T-helper 2 cell treated with Interferon-gamma antibody and Interleukin-4, amounts not matched to agents 5 μg/mL and 100 μg/mL, for 36 hours (primary cell): ENCODE measurements at regions not wholly inside any gene's neighbourhood (a gene's known extent, or its start where the extent isn't known, plus 50 kb on each side); places are given as distances from the start of the nearest gene placed in this dataset.
A peak's percentile ranks its signal among the peaks of the same experiment; 100 is the strongest.

Source experiments
- DNase-seq: peaks from one replicate; pipeline ENCODE4 v3.0.0; 2021; ENCODE audit warnings: low spot score
- H3K27ac Mint-ChIP-seq: one replicate; pipeline ENCODE4 v1.8.0; 2021; ENCODE audit warnings: mild to moderate bottlenecking, mixed read lengths
- H3K27me3 Mint-ChIP-seq: one replicate; pipeline ENCODE4 v1.8.0; 2021; ENCODE audit warnings: low read depth, mixed read lengths
- H3K36me3 Mint-ChIP-seq: one replicate; pipeline ENCODE4 v1.8.0; 2021; ENCODE audit warnings: low read depth, mixed read lengths
- H3K4me1 Mint-ChIP-seq: one replicate; pipeline ENCODE4 v1.8.0; 2021; ENCODE audit warnings: low read depth, mixed read lengths
- H3K4me3 Mint-ChIP-seq: one replicate; pipeline ENCODE4 v1.8.0; 2022; ENCODE audit warnings: mild to moderate bottlenecking, moderate library complexity, mixed read lengths
- H3K9me3 Mint-ChIP-seq: one replicate; pipeline ENCODE4 v1.8.0; 2021; ENCODE audit warnings: mixed read lengths

DNA sequence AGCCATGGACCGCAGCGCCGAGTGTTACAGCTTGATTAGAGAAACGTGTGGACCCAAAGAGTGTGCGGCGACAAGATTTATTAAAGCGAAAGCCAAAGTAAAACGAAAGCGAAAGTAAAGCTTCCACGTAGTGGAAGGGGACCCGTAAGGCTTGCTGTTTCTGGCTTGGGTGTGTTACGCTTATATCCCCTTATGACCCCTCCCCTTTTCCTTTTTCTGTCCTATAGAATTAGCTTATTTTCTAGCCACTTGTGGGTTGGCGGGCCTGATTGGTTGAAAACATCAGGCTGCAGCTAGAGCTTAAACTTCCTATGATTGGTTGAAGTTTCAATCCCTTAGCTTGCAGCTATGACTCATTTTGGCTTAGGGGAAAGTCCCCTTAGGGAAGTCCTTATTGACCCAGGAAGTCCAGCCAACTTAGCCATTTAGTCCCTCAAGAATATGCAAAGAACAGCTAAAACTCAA, 969.7 kb downstream of the DCDC2C start:
- Mint-ChIP-seq H3K27me3 (no peaks in the 10 kb centered on the region), H3K4me1 (no peaks in the 10 kb centered on the region), H3K9me3 (peaks cover 18% of the 10 kb centered on the region), H3K27ac (no peak overlapping the region), H3K36me3 (no peaks in the 10 kb centered on the region), H3K4me3 (peak overlapping the region; percentile 24)
- DNase-seq, result no peak

DNA sequence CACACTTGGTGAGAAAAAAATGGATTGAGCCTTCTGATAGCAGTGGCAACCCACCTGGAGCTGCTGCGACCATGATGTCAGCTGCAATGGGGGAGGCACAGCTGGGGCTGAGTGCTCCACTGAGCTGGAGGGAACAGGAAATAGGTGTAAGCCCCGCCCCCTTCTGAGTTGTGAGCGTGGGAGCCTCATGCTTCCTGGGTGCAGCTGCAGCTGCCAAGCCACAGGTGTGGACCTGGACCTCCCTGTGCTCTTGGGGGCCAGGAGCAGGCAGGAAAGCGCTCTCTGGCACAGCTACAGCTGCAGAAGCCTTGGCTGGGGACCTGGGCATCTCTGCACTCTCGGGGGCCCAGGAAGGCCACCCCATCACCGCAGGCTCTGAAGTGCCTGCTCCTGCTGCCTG, 970.6 kb downstream of the DCDC2C start:
- no peak for DNase-seq
- Mint-ChIP-seq H3K36me3 (no peaks in the 10 kb centered on the region), H3K27ac (no peak overlapping the region), H3K9me3 (peaks cover 20% of the 10 kb centered on the region), H3K27me3 (no peaks in the 10 kb centered on the region), H3K4me1 (no peaks in the 10 kb centered on the region), H3K4me3 (no peak overlapping the region)

DNA sequence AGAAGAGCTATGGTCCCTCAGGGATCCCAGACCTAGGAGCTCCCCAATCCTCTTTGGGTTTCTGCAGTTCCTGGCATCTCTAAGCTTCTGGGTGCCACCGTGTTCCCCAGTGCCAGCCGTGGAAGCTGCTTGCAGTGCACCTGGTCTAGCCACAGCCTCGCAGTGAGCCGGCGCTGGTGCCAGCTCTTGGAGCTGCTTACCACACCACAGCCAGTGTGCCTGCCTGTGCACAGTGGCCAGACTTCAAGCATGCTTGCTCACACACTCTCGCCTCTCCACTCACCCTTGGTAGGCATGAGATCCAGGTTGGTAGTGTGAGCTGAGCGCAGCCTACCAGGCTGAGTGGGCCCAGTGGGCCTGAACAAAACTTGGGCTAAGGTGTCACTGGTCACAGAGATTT, 971.9 kb downstream of the DCDC2C start:
- H3K27ac Mint-ChIP-seq, result no peak overlapping the region
- no peak overlapping the region for H3K4me3 Mint-ChIP-seq
- H3K36me3 Mint-ChIP-seq, result no peaks in the 10 kb centered on the region
- peaks cover 24% of the 10 kb centered on the region for H3K9me3 Mint-ChIP-seq
- DNase-seq, result no peak
- H3K4me1 Mint-ChIP-seq, result no peaks in the 10 kb centered on the region
- H3K27me3 Mint-ChIP-seq, result no peaks in the 10 kb centered on the region

DNA sequence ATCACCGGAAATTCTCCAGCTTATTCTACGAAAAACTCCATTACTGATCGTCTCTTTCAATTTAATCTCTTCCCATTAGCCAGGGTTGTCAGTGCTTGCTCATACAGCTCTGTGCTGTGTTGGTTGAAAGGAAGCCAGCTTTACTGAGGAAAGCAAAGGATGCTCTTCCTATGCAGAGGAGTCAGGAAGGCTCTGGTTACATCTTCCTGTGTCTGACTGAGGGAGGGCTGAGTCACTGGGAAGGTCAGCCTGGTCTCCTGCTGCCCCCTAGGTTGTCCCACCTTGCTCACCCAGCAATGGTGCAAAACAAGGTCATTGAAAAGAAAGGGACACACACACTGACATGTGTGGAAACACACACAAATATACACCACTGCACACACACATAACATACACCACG, 975.6 kb downstream of the DCDC2C start:
- H3K4me3 Mint-ChIP-seq, result no peak overlapping the region
- H3K27ac Mint-ChIP-seq, result no peak overlapping the region
- no peaks in the 10 kb centered on the region for H3K27me3 Mint-ChIP-seq
- no peak for DNase-seq
- H3K36me3 Mint-ChIP-seq, result no peaks in the 10 kb centered on the region
- H3K4me1 Mint-ChIP-seq, result no peaks in the 10 kb centered on the region
- H3K9me3 Mint-ChIP-seq, result peaks cover 13% of the 10 kb centered on the region

DNA sequence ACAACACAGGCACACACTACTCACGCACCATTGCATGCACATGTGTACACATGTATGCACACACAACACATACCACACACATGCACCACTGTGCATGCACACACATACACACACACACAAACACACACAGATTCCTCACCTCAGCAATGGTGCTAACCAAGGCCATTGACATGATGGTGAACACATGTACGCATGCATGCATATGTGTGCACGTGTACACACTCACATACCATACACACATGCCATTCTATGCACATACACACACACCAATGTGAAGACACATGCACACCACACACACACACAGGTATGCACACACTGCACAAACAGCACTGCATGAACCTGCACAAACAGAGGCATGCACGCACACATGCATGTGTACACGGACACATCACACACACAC, 976.0 kb downstream of the DCDC2C start:
- Mint-ChIP-seq H3K27ac (no peak overlapping the region), H3K36me3 (no peaks in the 10 kb centered on the region), H3K4me1 (no peaks in the 10 kb centered on the region), H3K4me3 (no peak overlapping the region), H3K27me3 (no peaks in the 10 kb centered on the region), H3K9me3 (peaks cover 15% of the 10 kb centered on the region)
- no peak for DNase-seq

DNA sequence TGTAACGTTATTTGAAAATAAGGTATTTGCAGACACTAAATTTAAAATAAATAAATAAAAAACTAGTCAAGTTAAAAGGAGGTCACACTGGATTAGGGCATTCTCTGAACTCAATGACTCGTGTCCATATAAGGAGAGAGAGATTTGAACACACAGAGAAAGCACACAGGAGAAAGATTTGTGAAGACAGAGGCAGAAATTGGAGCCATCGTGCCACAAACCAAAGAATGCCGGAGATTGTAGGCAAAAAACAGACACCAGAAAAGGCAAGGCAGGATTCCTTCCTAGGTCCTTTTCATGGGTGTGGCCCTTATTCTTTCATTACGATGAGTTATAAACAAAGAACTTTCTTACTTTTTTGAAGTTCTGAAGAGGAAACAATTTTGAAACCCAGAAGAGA, 981.5 kb downstream of the DCDC2C start:
- Mint-ChIP-seq H3K4me3 (no peak overlapping the region), H3K4me1 (no peaks in the 10 kb centered on the region), H3K36me3 (no peaks in the 10 kb centered on the region), H3K9me3 (peaks cover 18% of the 10 kb centered on the region), H3K27ac (no peak overlapping the region), H3K27me3 (no peaks in the 10 kb centered on the region)
- no peak for DNase-seq

DNA sequence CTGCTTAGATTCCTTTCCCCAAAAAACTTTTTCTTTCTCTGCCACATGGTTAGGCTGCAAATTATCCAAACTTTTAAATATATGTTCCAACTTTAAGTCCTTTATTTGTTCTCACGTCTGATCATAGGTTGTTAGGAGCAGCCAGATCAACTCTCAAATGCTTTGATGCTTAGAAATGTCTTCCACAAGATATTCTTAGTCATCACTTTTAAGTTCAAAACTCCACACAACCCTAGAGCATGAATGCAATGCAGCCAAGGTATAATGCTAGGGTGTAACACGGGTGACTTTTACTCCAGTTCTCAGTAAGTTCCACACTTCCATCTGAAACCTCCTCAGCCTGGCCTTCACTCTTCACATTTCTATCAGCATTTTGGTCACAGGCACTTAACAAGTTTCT, 987.5 kb downstream of the DCDC2C start:
- no peak overlapping the region for H3K27ac Mint-ChIP-seq
- no peaks in the 10 kb centered on the region for H3K4me1 Mint-ChIP-seq
- peaks cover 29% of the 10 kb centered on the region for H3K9me3 Mint-ChIP-seq
- no peak for DNase-seq
- H3K4me3 Mint-ChIP-seq, result no peak overlapping the region
- H3K27me3 Mint-ChIP-seq, result no peaks in the 10 kb centered on the region
- H3K36me3 Mint-ChIP-seq, result no peaks in the 10 kb centered on the region

DNA sequence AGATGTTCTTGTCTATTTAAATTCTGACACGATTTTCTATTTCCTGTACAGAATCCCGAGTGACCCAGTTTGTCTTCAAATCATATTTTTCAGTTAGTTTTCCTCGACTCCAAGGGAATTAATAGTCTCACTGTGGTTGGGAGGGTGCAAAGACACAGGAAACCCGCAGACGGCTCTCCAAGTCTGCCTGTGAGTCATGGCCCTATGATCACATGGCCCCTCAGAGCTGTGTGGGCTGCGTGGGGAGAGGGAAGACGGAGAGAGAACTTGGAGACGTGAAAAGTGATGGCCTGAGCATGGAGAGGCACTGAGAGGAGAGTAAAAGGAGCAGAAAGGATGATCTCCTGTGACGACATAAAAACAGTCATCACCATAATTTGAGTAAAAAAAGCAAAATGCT, 989.9 kb downstream of the DCDC2C start:
- Mint-ChIP-seq H3K4me3 (no peak overlapping the region), H3K36me3 (no peaks in the 10 kb centered on the region), H3K4me1 (no peaks in the 10 kb centered on the region), H3K27ac (no peak overlapping the region), H3K27me3 (no peaks in the 10 kb centered on the region), H3K9me3 (peaks cover 21% of the 10 kb centered on the region)
- no peak for DNase-seq

DNA sequence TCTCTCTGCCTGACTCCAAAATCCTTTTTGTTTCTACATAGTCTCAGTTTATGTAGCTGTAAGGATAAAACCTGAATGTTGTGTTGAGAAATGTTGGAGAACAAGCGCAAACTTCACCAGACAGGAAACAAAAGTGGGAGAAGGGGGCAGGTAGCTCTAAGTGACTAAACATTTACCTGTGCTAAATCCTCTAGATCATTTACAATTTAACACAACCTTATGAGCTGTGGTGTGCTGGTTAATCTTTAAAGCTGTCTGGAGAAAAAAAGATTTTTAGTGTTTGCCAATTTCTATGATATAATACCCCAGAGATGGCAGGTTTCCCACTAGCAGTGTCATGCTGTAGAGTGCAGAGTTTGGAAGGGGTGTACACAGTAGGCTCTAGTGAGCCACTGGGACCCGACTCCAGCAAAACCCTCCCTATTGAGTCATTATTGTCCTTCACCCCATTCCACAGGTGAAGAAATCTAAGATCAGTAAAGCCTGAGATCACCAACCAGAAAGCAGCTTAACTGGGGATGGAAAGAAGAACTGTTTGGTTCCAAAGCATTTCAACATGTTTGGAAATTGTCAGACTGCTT, 992.0 kb downstream of the DCDC2C start:
- H3K4me3 Mint-ChIP-seq, result no peak overlapping the region
- no peaks in the 10 kb centered on the region for H3K27me3 Mint-ChIP-seq
- DNase-seq, result no peak
- no peak overlapping the region for H3K27ac Mint-ChIP-seq
- H3K36me3 Mint-ChIP-seq, result no peaks in the 10 kb centered on the region
- peaks cover 27% of the 10 kb centered on the region for H3K9me3 Mint-ChIP-seq
- no peaks in the 10 kb centered on the region for H3K4me1 Mint-ChIP-seq

DNA sequence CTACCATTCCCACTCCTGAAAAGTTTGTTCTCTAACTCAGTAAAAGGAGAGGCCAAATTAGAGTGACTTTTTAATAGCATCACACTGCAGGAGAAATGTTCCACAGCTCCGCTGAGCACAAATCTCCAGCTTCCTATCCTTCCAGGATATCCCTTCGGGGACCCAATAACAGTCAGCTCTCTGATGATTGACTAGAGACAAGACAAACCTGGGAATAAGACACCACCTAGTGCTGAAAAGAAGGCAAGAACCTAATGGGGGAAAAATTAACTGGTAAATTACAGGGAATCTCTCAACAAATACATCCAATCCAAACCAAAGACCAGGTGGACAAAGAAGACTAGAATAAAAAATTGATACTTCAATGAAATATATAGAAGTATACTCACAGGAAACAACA, 977.1 kb upstream of the SOX11 start:
- H3K27me3 Mint-ChIP-seq, result no peaks in the 10 kb centered on the region
- DNase-seq, result no peak
- H3K36me3 Mint-ChIP-seq, result no peaks in the 10 kb centered on the region
- H3K27ac Mint-ChIP-seq, result no peak overlapping the region
- no peak overlapping the region for H3K4me3 Mint-ChIP-seq
- peaks cover 39% of the 10 kb centered on the region for H3K9me3 Mint-ChIP-seq
- H3K4me1 Mint-ChIP-seq, result no peaks in the 10 kb centered on the region

DNA sequence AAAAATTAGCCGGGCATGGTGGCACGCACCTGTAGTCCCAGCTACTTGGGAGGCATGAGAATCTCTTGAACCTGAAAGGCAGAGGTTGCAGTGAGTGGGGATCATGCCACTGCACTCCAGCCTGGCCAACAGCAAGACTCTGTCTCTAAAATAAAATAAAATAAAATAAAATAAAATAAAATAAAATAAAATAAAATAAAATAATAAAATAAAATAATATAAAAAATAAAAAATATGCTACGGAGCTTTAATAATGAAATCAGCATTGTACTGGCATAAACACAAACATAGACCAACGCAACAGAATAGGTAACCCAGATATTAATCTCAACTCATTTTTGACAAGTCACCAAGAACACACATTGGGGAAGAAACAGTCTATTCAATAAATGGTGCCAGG, 973.4 kb upstream of the SOX11 start:
- H3K27ac Mint-ChIP-seq, result no peak overlapping the region
- no peaks in the 10 kb centered on the region for H3K27me3 Mint-ChIP-seq
- no peak for DNase-seq
- H3K4me1 Mint-ChIP-seq, result no peaks in the 10 kb centered on the region
- H3K36me3 Mint-ChIP-seq, result no peaks in the 10 kb centered on the region
- H3K4me3 Mint-ChIP-seq, result no peak overlapping the region
- peaks cover 43% of the 10 kb centered on the region for H3K9me3 Mint-ChIP-seq

DNA sequence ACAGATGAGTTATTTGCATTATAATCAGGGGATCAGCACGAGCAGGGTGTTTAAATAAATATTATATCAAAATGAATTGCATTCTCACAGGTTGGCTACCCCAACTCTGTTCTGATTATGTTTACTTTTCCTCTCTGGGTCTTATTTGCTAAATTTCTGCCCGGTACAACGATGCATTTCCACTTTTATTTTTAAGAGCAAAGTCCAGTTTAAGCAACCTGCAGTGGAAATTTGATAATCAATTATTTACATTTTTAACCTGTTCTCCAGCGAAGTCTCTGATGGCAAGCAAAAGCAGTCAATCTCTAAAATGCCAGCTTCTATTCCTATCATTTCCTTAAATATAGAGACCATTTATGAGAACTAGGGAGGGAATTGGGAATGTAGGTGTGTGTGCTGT, 966.6 kb upstream of the SOX11 start:
- Mint-ChIP-seq H3K9me3 (peaks cover 22% of the 10 kb centered on the region), H3K36me3 (no peaks in the 10 kb centered on the region), H3K27ac (no peak overlapping the region), H3K27me3 (no peaks in the 10 kb centered on the region), H3K4me1 (no peaks in the 10 kb centered on the region), H3K4me3 (no peak overlapping the region)
- DNase-seq, result no peak

DNA sequence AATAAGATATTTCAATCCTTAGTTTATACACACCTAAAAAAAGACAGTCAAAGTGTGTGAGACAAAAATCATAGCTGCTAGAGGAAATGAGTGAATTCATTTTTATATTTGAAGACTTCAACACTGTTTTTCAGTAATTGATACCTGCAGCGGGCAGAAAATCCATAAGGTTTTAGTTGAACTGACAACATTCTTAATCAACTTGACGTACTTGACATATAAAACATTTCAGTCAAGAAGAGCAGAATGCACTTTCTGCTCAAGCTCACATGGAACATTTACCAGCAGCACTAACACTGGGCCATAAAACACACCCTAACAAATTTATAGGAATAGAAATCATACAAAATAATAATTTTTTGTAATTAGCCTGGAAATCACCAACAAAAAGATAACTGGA, 959.6 kb upstream of the SOX11 start:
- no peak overlapping the region for H3K27ac Mint-ChIP-seq
- no peak for DNase-seq
- H3K9me3 Mint-ChIP-seq, result peaks cover 31% of the 10 kb centered on the region
- no peak overlapping the region for H3K4me3 Mint-ChIP-seq
- no peaks in the 10 kb centered on the region for H3K27me3 Mint-ChIP-seq
- no peaks in the 10 kb centered on the region for H3K4me1 Mint-ChIP-seq
- no peaks in the 10 kb centered on the region for H3K36me3 Mint-ChIP-seq

DNA sequence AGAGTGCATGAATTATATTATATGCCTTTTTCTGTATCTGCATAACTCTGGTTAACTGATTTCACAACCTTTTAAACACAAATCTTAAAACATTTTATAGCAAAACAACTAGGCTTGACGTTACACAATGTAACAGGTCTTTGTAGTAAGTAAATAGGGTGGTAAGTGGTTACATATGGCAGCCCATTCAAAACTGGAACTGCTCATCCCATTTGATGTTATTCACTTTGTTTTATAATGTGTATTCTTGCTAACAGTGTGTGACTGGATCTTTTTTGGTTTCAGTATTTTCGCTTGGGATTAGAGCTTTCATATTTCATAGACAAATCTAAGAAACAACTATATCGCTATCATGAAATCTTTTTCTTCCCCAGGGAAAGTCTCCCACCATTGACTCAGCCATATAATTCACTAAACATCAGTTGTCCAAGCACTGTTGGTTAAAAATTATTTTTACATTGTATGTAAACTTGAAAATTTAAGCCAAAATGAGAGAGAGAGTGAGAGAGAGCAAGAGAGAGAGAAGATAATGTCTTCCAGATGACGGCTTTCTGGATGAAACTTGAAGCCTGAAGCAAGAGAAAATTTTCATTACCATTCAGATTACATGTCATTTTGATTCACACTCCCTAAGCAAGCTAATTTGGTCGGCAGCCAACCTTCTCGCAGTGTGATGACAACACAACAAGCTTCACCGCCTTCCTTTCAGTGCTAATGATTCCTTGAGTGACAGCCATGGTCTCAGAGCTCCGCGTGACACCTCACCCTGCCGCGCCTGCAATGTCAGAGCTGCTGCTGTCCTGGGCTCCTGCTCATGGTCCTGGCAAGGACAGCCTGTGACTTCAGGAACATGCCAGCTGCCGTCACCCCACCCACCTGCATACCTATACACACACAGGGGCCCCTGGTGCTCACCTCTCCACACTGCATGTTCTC, 946.9 kb upstream of the SOX11 start:
- H3K27me3 Mint-ChIP-seq, result no peaks in the 10 kb centered on the region
- H3K9me3 Mint-ChIP-seq, result peaks cover 35% of the 10 kb centered on the region
- no peak overlapping the region for H3K27ac Mint-ChIP-seq
- H3K4me1 Mint-ChIP-seq, result no peaks in the 10 kb centered on the region
- no peak overlapping the region for H3K4me3 Mint-ChIP-seq
- no peak for DNase-seq
- H3K36me3 Mint-ChIP-seq, result no peaks in the 10 kb centered on the region
